D721Med (cell line): ENCODE measurements at regions not wholly inside any gene's neighbourhood (a gene's known extent, or its start where the extent isn't known, plus 50 kb on each side); places are given as distances from the start of the nearest gene placed in this dataset.

Experiments used
- DNase-seq: peaks from one replicate; pipeline ENCODE4 v3.0.0; 2011; ENCODE audit warnings: low spot score; ENCODE audit not compliant: insufficient read length
- FAIRE-seq: peaks from 2 replicates; lab custom pipeline; 2011; peaks lifted over from hg19 to GRCh38; lab: Jason Lieb, UNC
- TF ChIP-seq, protein P1 (sequence below): IDR thresholded peaks from 2 replicates; pipeline ENCODE4 v1.5.1; 2012; ENCODE audit warnings: mild to moderate bottlenecking, control low read depth; ENCODE audit not compliant: insufficient read depth; ENCODE audit errors: missing control alignments

- DNase-seq, result no peak
- no peak for FAIRE-seq
- TF ChIP-seq, protein P1, sequence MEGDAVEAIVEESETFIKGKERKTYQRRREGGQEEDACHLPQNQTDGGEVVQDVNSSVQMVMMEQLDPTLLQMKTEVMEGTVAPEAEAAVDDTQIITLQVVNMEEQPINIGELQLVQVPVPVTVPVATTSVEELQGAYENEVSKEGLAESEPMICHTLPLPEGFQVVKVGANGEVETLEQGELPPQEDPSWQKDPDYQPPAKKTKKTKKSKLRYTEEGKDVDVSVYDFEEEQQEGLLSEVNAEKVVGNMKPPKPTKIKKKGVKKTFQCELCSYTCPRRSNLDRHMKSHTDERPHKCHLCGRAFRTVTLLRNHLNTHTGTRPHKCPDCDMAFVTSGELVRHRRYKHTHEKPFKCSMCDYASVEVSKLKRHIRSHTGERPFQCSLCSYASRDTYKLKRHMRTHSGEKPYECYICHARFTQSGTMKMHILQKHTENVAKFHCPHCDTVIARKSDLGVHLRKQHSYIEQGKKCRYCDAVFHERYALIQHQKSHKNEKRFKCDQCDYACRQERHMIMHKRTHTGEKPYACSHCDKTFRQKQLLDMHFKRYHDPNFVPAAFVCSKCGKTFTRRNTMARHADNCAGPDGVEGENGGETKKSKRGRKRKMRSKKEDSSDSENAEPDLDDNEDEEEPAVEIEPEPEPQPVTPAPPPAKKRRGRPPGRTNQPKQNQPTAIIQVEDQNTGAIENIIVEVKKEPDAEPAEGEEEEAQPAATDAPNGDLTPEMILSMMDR, result no peak
These were observed 220.4 kb downstream of the TMEM26 start for GRCh38 chr10:61232780-61233179.

DNA sequence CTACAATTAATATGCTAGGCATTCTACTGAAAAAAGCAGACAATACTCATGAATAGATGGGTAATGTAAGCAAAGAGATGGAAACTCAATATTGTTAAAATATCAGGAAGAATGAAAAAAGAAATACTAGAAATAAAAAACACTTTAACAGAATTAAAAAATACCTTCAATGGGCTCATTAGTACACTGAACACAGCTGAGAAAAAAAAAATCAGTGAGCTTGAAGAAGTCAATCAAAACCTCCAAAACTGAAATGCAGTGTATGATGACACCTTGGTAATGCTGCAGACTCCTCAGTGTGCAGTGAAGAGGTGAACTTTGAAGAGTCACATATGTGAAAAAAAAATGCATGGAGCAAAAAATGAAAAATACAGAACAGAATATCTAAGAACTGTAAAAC, 227.2 kb downstream of the TMEM26 start:
- FAIRE-seq, result no peak
- DNase-seq, result no peak
- TF ChIP-seq, protein P1, result no peak

- no peak for FAIRE-seq
- TF ChIP-seq, protein P1, result no peak
- no peak for DNase-seq
These were observed 229.6 kb downstream of the TMEM26 start for GRCh38 chr10:61223576-61223975.

- no peak for DNase-seq
- no peak for FAIRE-seq
- TF ChIP-seq, protein P1, result no peak
These were observed 233.5 kb downstream of the TMEM26 start for GRCh38 chr10:61219696-61220095.

DNA sequence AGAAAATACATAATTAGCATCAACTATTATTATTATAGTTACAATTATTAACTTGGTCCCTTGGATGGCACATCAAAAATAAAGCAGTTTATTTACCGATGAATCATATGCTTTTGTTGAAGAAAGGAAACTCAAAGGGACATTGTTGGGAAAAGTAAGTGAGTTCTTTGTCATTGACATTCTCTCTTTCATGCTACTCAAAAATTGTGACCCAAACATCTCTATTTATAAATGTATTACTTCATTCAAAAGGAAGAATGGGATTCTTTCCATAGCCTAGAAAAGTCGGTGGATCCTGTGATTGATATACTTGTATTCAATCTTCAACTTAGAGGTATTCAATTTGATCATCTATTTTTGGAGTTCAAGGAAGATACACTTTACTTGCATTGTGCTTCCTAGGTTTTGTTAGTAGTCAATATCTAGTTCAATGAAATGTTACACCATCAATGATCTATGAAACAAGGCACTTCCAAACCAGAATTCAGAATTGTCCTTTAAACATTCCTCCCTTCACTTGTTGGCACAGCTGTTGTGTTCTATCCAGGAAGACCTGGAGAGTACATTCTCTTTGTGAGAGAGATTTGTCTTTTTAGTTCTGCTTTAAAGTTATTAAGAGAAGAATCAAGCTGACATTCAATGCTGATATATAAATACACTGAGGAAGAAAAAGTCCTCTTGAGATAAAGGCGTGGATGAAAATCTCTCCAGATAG, 235.2 kb downstream of the TMEM26 start:
- DNase-seq (no peak), FAIRE-seq (no peak)
- TF ChIP-seq, protein P1, result no peak

GRCh38 chr10:61215246-61215645, 237.9 kb downstream of the TMEM26 start:
- TF ChIP-seq, protein P1, result no peak
- FAIRE-seq (no peak), DNase-seq (no peak)

GRCh38 chr10:61211468-61211867, 241.7 kb downstream of the TMEM26 start:
- DNase-seq (no peak), FAIRE-seq (no peak)
- TF ChIP-seq, protein P1, result no peak
